Cardiac muscle cell (in vitro differentiated cells and primary cell): ENCODE measurements at regions not wholly inside any gene's neighbourhood (a gene's known extent, or its start where the extent isn't known, plus 50 kb on each side); places are given as distances from the start of the nearest gene placed in this dataset.
A peak's percentile ranks its signal among the peaks of the same experiment; 100 is the strongest.

Source experiments
- DNase-seq, 2 donors: peaks; one replicate each; pipeline versions ENCODE4 v3.0.0 to v3.0.0-alpha.2; 2010 to 2017; ENCODE audit warnings: low read depth in 1 of 2, low spot score in 1 of 2
- H3K27ac ChIP-seq: fragments of 200-600 bp; sonication (generic); 2 replicates; pipeline ENCODE4 v1.5.1; 2016
- H3K27me3 ChIP-seq: fragments of 200-600 bp; sonication (generic); 2 replicates; pipeline ENCODE4 v1.6.0; 2016; ENCODE audit warnings: control low read depth
- H3K36me3 ChIP-seq: fragments of 200-600 bp; sonication (generic); 2 replicates; pipeline ENCODE4 v1.5.1; 2016; ENCODE audit warnings: control low read depth
- H3K4me1 ChIP-seq: fragments of 200-600 bp; sonication (generic); 2 replicates; pipeline ENCODE4 v1.8.1; 2017; ENCODE audit warnings: low read depth, mild to moderate bottlenecking, mixed run types
- H3K4me3 ChIP-seq: fragments of 200-600 bp; sonication (generic); 2 replicates; pipeline ENCODE4 v1.5.1; 2016; ENCODE audit warnings: mild to moderate bottlenecking
- H3K9me3 ChIP-seq: fragments of 200-600 bp; sonication (generic); 2 replicates; pipeline ENCODE4 v1.5.1; 2017; ENCODE audit warnings: low read depth, mild to moderate bottlenecking, control low read depth
- CTCF ChIP-seq: IDR thresholded peaks from 2 replicates; pipeline ENCODE4 v1.5.1; 2012; ENCODE audit warnings: low read depth, mild to moderate bottlenecking, low read length

DNA sequence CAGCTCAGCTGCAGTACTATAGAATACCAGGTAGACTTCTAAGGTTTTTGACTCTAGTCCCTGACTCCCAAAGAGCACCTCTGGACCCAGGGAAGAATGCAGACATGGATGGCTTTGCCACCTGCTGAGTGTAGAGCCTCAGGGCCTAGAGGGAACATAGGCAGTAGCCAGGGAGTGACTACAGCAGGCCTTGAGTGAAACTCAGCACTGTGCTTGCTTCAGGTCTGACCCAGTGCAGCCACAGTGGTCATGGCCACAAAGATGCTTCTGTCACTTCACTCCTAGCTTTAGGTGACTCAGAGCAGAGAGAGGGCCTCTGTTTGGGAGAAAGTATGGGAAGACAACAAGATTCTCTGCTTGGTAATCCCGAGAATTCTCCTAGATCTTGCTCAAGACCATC, 162.2 kb upstream of the ITGA4 start:
- no peak for DNase-seq
- Histone ChIP-seq H3K27ac (no peak overlapping the region), H3K36me3 (no peaks in the 10 kb centered on the region), H3K4me3 (no peak overlapping the region), H3K9me3 (no peaks in the 10 kb centered on the region), H3K4me1 (no peaks in the 10 kb centered on the region), H3K27me3 (no peaks in the 10 kb centered on the region)
- no peak for TF ChIP-seq CTCF

- DNase-seq = no peak
- H3K4me3 ChIP-seq = no peak overlapping the region
- no peak for TF ChIP-seq CTCF
Measured at GRCh38 chr2:181300600-181301291, 156.4 kb upstream of the ITGA4 start.

GRCh38 chr2:181304011-181304844, 153.0 kb upstream of the ITGA4 start:
- no peak for TF ChIP-seq CTCF
- DNase-seq = no peak
- H3K36me3 ChIP-seq = no peaks in the 10 kb centered on the region
- no peaks in the 10 kb centered on the region for H3K27me3 ChIP-seq
- no peaks in the 10 kb centered on the region for H3K9me3 ChIP-seq
- no peak overlapping the region for H3K4me3 ChIP-seq
- peaks cover 5% of the 10 kb centered on the region for H3K4me1 ChIP-seq
- no peak overlapping the region for H3K27ac ChIP-seq

More at GRCh38 chr2:181300600-181301291, 156.4 kb upstream of the ITGA4 start:
- H3K27ac ChIP-seq = no peak overlapping the region
- H3K27me3 ChIP-seq = no peaks in the 10 kb centered on the region
- H3K4me1 ChIP-seq = peaks cover under 1% of the 10 kb centered on the region
- H3K36me3 ChIP-seq = no peaks in the 10 kb centered on the region
- no peaks in the 10 kb centered on the region for H3K9me3 ChIP-seq

DNA sequence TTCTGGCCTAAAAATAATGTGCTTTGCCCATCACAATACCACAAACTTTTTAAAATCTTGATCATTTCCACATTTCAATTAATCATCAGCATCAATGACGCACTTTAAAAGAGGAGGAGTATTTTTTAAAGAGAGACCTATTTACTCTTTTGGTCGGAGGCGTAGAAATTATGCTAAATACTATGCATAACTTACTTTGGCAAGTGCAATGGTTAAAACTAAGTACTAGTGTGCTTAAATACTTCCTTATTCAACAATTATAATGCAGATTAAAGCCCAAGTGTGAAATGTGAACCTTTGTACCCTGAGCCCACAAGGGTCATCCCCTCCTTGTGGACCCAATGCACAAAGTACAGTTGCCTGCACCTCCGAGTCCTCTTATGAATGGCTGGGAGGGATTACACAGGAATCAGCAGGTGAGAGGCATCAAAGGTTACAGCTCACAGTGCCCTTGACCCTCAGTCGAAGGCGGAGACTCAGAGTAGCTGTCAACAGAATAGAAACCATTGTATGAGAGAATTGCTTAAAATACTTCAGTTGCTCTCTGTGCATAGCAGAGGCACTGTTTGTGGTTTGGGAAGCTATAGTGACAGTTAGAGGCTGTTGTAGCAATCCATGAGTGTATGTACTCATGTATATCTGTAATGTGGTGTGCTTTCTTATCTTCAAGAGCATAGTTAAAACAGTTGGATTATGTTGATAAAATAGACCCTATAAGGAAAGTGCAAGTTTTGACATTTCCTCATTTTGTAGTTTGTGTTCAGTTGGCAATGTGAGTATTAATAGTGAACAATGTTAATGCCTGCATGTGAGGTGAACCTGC, 151.7 kb upstream of the ITGA4 start:
- Histone ChIP-seq H3K27ac (peak overlapping the region; percentile 67), H3K9me3 (no peaks in the 10 kb centered on the region), H3K27me3 (no peaks in the 10 kb centered on the region), H3K36me3 (no peaks in the 10 kb centered on the region), H3K4me3 (no peak overlapping the region), H3K4me1 (peaks cover 5% of the 10 kb centered on the region)
- DNase-seq = peak; percentile 64 to 83
- no peak for TF ChIP-seq CTCF

- no peak for DNase-seq
- H3K4me1 ChIP-seq = peaks cover 5% of the 10 kb centered on the region
- H3K9me3 ChIP-seq = no peaks in the 10 kb centered on the region
- H3K36me3 ChIP-seq = no peaks in the 10 kb centered on the region
- no peak overlapping the region for H3K4me3 ChIP-seq
- no peak for TF ChIP-seq CTCF
- no peaks in the 10 kb centered on the region for H3K27me3 ChIP-seq
- no peak overlapping the region for H3K27ac ChIP-seq
Measured at GRCh38 chr2:181306785-181307184, 150.4 kb upstream of the ITGA4 start.
